ENCODE measurements at regions not wholly inside any gene's neighbourhood (a gene's known extent, or its start where the extent isn't known, plus 50 kb on each side); places are given as distances from the start of the nearest gene placed in this dataset.

DNA sequence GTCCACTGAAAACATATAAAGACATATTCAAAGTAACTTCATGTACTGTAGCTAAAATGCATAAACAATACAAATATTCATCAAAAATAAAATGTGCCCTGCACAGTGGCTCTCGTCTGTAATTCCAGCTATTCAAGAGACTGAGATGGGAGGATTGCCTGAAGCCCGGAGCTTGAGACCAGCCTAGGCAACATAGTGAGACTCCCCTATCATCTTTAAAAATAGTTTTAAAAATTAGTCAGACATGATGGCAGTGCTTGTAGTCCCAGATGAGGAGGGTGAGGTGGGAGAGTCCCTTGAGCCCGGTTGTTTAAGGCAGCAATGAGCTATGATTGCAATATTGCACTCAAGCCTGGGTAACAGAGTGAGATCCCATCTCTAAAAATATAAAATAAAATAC, 534.1 kb downstream of the ANXA1 start:
- ATAC-seq (ENCODE audit: low read depth) (no peak), DNase-seq (no peak)
- Mint-ChIP-seq H3K27ac (no peak overlapping the region), H3K4me3 (no peak overlapping the region), H3K9me3 (ENCODE audit: insufficient read depth) (no peaks in the 10 kb centered on the region), H3K4me1 (no peaks in the 10 kb centered on the region), H3K27me3 (no peaks in the 10 kb centered on the region)
- intact Hi-C loops (cut with micrococcal nuclease): no loop called here
- Histone ChIP-seq H4K20me1 (ENCODE audit: control insufficient read depth, insufficient read depth, low read length, poor library complexity, severe bottlenecking) (no peaks in the 10 kb centered on the region), H3K4me2 (replicated peaks; ENCODE audit: low read depth, low read length, poor library complexity, severe bottlenecking) (no peak overlapping the region), H3K27me3 (replicated peaks in 1 of 4; ENCODE audit: control extremely low read depth in 1 of 4, control insufficient read depth in 3 of 4, insufficient read depth in 4 of 4, low read length in 3 of 4) (no peaks in the 10 kb centered on the region), H2AFZ (ENCODE audit: insufficient read depth, low read depth, low read length, poor library complexity, severe bottlenecking) (no peak overlapping the region), H3K9me3 (ENCODE audit: control extremely low read depth in 1 of 3, control insufficient read depth in 2 of 3, insufficient read depth in 1 of 3, low read length in 2 of 3) (no peaks in the 10 kb centered on the region), H3K4me1 (ENCODE audit: control insufficient read depth in 2 of 2, insufficient read depth in 2 of 2, low read length in 2 of 2) (no peaks in the 10 kb centered on the region), H3K36me3 (replicated peaks in 1 of 2; ENCODE audit: control extremely low read depth in 1 of 2, control insufficient read depth in 1 of 2, extremely low read depth in 1 of 2, insufficient read depth in 2 of 2, low read length in 1 of 2) (no peaks in the 10 kb centered on the region), H3K79me2 (ENCODE audit: control insufficient read depth, insufficient read depth, low read length) (no peaks in the 10 kb centered on the region), H3K27ac (ENCODE audit: low read length in 2 of 2) (no peak overlapping the region), H3K4me3 (ENCODE audit: control extremely low read depth in 1 of 5, extremely low read depth in 1 of 5, insufficient read depth in 1 of 5, low read depth in 2 of 5, low read length in 4 of 5) (no peak overlapping the region), H3K9ac (ENCODE audit: low read length) (no peak overlapping the region)
- WGBS (ENCODE audit: insufficient coverage): no CpG with 5 or more reads among the region's 3 CpGs
- CTCF ChIA-PET: no interaction called here
- TF ChIP-seq, protein P1, sequence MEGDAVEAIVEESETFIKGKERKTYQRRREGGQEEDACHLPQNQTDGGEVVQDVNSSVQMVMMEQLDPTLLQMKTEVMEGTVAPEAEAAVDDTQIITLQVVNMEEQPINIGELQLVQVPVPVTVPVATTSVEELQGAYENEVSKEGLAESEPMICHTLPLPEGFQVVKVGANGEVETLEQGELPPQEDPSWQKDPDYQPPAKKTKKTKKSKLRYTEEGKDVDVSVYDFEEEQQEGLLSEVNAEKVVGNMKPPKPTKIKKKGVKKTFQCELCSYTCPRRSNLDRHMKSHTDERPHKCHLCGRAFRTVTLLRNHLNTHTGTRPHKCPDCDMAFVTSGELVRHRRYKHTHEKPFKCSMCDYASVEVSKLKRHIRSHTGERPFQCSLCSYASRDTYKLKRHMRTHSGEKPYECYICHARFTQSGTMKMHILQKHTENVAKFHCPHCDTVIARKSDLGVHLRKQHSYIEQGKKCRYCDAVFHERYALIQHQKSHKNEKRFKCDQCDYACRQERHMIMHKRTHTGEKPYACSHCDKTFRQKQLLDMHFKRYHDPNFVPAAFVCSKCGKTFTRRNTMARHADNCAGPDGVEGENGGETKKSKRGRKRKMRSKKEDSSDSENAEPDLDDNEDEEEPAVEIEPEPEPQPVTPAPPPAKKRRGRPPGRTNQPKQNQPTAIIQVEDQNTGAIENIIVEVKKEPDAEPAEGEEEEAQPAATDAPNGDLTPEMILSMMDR (IDR thresholded peaks at IDR 0.05): no peak
- TF ChIP-seq EZH2 (IDR thresholded peaks at IDR 0.05; ENCODE audit: borderline replicate concordance, insufficient read depth, low read depth, low read length, poor library complexity, severe bottlenecking): no peak
- POLR2A ChIA-PET: no interaction called here

DNA sequence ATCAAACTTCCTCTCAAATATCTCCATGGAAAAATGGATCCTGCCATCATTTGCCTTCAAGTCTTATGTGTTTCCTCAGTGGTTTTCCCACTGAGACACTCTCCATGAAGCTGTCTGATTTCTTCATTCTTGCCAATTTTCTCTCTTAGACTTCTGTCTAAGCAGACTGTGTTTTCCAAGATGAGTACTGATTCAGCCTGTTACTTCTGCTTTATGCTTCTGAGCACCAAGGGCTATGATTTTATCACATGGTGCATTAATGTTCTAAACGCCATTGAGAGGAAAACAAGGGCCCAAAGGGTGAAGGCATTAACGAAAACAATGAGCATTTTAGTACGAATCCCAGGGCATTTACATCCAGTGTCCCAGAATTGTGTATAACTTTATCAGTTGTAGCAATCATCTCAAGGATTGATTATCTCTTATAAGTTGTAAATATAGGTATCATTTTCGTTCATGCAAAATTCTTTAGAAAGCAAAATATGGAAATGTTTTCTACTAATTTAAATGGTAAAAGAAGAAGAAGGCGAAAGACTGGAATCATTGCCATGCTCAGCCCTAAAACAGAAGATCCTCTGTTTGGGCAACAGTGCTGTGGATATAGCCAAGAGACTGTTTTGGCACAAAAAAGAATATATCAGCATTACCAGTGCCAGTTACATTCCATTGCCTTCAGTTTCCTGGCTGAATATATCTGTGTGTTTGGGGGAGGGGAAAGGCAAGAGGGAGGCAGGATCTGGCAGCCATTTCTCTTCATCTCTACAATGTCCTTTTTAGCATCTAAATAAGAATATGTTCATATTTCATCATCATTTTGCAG, 537.6 kb downstream of the ANXA1 start:
- H3K4me1 ChIP-seq (ENCODE audit: control insufficient read depth in 2 of 2, insufficient read depth in 2 of 2, low read length in 2 of 2): no peaks in the 10 kb centered on the region
- TF ChIP-seq, protein P1 (IDR thresholded peaks at IDR 0.05): no peak
- TF ChIP-seq EZH2 (IDR thresholded peaks at IDR 0.05; ENCODE audit: borderline replicate concordance, insufficient read depth, low read depth, low read length, poor library complexity, severe bottlenecking): no peak
- no peaks in the 10 kb centered on the region for H3K9me3 Mint-ChIP-seq (ENCODE audit: insufficient read depth)
- no peaks in the 10 kb centered on the region for H3K36me3 ChIP-seq (replicated peaks in 1 of 2; ENCODE audit: control extremely low read depth in 1 of 2, control insufficient read depth in 1 of 2, extremely low read depth in 1 of 2, insufficient read depth in 2 of 2, low read length in 1 of 2)
- H3K9ac ChIP-seq (ENCODE audit: low read length): no peak overlapping the region
- no peaks in the 10 kb centered on the region for H3K27me3 ChIP-seq (replicated peaks in 1 of 4; ENCODE audit: control extremely low read depth in 1 of 4, control insufficient read depth in 3 of 4, insufficient read depth in 4 of 4, low read length in 3 of 4)
- no peak overlapping the region for H3K4me3 ChIP-seq (ENCODE audit: control extremely low read depth in 1 of 5, extremely low read depth in 1 of 5, insufficient read depth in 1 of 5, low read depth in 2 of 5, low read length in 4 of 5)
- H3K9me3 ChIP-seq (ENCODE audit: control extremely low read depth in 1 of 3, control insufficient read depth in 2 of 3, insufficient read depth in 1 of 3, low read length in 2 of 3): no peaks in the 10 kb centered on the region
- H3K79me2 ChIP-seq (ENCODE audit: control insufficient read depth, insufficient read depth, low read length): no peaks in the 10 kb centered on the region
- H4K20me1 ChIP-seq (ENCODE audit: control insufficient read depth, insufficient read depth, low read length, poor library complexity, severe bottlenecking): no peaks in the 10 kb centered on the region
- CTCF ChIA-PET: no interaction called here
- no peak overlapping the region for H3K27ac Mint-ChIP-seq
- H3K27me3 Mint-ChIP-seq: no peaks in the 10 kb centered on the region
- 83% methylated on average over 2 of the region's 5 CpGs for WGBS (ENCODE audit: insufficient coverage)
- H2AFZ ChIP-seq (ENCODE audit: insufficient read depth, low read depth, low read length, poor library complexity, severe bottlenecking): no peak overlapping the region
- no peak overlapping the region for H3K4me2 ChIP-seq (replicated peaks; ENCODE audit: low read depth, low read length, poor library complexity, severe bottlenecking)
- no peak overlapping the region for H3K27ac ChIP-seq (ENCODE audit: low read length in 2 of 2)
- no peak for ATAC-seq (ENCODE audit: low read depth)
- H3K4me3 Mint-ChIP-seq: no peak overlapping the region
- POLR2A ChIA-PET: no interaction called here
- DNase-seq: no peak
- intact Hi-C loops (cut with micrococcal nuclease): no loop called here
- H3K4me1 Mint-ChIP-seq: no peaks in the 10 kb centered on the region
